ENCODE measurements at regions not wholly inside any gene's neighbourhood (a gene's known extent, or its start where the extent isn't known, plus 50 kb on each side); places are given as distances from the start of the nearest gene placed in this dataset.
"Not testable (repeated sequence)": the region's sequence is repeated elsewhere in the genome, so short reads cannot be mapped to it uniquely, and the experiment has no call there.

DNA sequence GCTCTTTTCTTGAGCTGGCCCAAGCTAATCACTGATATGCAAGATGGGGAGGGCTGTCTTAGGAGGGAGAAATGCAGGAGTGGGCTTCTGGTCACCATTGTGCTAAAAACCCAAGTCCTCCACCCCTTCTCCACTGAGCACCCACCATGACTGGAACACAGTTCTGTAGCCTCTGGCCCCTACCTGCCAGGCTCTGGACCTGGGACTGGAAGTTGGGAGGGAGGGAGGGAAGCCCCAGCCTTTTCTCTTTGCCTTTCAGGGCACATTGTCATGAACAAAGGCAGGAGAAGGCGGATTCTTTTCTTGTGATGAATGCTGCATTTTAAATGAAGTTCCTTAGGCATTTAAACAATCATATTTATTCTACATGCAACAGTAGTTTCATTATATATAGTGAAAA is 559.1 kb upstream of the TRPC7 start:
- no peak for DNase-seq

DNA sequence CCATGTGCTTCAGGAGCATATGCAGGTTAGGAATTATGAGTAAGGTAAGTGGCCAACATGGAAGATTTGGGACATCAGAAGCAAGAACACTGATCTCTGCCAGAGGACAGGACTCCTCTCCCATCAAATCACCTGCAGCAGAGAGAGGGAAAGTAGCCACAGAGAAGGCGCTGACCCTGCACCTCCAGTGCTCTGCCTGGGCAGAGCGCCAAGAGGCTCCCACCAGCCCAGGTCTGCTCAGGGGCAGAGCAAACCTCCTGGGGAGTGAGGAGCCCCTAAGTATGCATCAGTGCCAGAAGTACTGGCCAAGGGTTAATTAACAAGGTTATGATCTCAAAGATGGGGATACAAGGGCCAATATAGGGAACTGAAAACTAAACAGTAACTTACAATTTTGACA is 545.3 kb upstream of the TRPC7 start:
- DNase-seq, result no peak

DNA sequence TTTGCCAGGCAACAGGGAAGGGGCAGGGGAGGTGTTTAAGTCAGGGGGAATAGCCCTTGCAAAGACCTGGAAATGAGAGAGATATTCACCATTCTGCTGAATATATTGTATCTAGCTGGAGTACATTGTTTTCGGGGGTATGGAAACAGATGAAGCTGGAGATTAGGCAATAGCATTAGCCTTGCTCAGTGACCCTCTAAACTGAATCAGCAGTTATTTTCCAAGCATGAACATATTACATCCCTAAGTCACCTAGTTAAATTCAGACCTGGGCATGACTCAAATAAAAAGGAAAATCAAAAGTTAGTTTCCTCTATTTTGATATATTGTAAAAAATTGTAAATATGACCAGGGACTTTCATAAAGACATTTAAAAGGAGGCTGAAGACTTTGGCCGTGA is 544.6 kb upstream of the TRPC7 start:
- no peak for DNase-seq

DNA sequence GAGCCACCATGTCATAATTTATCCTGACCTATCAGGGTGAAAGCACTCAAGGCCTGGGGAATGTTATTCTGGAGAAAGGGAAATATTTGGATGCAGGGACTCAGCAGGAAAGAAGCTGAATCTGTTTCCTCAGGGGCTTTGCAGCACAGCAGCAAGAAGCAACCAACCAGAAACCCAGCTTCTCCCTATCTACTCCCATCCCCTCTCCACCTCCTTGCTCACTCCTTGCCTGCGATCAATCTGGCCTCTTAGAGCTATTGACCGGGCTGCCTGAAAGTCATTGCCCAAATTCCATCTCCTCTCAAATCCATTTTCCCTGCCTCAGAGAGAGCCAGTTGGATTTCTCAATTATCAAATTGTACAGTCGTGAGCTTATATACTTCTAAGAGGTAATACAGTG is 542.0 kb upstream of the TRPC7 start:
- no peak for DNase-seq

- no peak for DNase-seq
Observed at GRCh38 chr5:136906545-136906944, 541.2 kb upstream of the TRPC7 start.

- DNase-seq, result no peak
Observed at GRCh38 chr5:136905571-136905970, 540.2 kb upstream of the TRPC7 start.

DNA sequence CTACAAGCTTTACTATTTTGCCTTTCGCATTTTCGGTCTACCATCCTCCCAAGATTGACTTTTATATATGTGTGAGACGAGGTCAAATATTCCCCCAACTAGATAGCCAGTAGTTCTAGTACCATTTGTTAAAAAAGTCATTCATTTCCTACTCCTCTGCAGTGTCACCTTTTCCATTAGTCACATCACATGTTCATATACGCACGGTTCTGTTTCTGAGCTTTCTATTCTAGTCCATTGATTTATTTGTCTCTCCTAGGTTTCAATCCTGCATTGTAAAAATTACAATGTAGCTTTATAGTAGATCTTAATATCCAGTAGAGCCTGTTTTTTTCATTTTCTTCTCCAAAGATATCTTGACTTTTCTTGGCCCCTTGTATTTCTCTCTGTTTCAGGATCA is 528.7 kb upstream of the TRPC7 start:
- DNase-seq, result no peak

DNA sequence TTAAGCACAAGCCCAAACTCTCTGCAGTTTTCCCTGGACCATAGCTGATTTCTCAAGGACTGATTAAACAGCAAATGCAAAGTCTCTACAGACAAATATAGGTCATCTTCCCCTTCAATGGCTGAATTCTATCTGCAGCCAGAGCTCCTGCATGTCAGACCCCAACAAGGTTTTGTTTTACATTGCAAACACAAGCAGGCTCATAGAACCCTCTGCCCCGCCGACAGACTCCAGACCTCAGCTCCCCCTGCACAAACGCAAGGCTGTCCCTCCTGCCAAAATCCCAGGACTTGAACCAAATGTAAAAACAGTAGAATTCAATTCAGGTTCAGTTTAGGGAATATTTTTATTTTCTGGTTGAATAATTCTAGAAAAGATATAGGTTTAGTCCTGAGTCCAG is 526.7 kb upstream of the TRPC7 start:
- no peak for DNase-seq

- DNase-seq, result no peak
Observed at GRCh38 chr5:136891175-136891972, 526.0 kb upstream of the TRPC7 start.

GRCh38 chr5:136890431-136891148 is 525.2 kb upstream of the TRPC7 start:
- no peak for DNase-seq

GRCh38 chr5:136886608-136887007 is 521.3 kb upstream of the TRPC7 start:
- no peak for DNase-seq

DNA sequence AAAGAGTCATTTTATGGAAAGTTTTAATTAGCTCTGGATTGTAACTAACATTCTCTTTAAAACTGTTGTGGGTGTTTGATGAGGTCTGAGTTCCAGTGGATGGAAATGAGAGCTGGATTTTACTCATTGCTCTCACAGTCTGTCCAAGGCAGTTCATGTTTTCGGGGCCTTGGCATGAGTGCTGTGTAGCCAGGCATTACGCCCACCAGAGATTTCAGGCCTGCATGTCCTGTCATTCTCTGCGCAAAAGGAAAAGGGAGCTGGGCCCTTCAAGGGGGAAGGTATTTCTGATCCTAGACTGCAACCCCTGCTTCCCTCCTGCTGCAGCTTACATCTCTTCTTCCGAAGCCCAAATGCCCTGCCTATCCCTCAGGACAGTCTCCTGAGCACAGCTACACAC is 499.6 kb upstream of the TRPC7 start:
- no peak for DNase-seq

DNA sequence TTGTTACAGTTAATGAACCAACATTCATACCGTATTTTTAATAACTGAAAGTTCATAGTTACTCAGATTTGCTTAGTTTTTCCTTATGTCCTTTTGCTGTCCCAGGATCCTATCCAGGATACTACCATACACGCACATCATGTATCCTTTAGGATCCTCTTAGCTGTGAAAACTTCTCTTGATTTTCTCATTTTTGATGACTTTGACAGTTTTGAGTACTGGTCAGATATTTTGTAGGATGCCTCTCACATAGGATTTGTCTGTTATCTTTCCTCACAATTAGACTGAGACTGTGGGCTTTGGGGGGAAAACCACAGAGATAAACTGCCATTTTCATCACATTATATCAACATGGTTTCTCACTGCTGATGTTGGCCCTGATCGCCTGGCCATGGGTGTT is 491.3 kb upstream of the TRPC7 start:
- DNase-seq, result no peak

DNA sequence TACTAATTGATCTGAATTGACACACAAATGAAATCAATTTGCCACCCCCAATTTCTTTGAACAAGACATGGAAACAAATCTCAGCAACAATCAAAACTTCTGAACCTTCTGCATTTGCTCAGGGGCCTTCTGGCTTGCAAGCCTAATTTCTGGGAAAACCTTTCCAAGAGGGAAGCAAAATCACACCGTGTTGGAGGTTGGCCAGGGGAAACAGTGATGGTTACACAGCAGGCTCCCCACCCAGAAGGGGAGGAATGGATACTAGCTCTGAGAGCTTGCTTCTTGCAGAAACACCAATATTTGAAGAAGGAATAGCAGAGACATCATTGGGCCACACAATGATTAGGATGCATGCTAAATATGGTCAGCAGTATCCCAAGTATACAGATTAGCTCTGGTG is 488.6 kb upstream of the TRPC7 start:
- no peak for DNase-seq

GRCh38 chr5:136840601-136841000 is 475.3 kb upstream of the TRPC7 start:
- DNase-seq, result no peak

DNA sequence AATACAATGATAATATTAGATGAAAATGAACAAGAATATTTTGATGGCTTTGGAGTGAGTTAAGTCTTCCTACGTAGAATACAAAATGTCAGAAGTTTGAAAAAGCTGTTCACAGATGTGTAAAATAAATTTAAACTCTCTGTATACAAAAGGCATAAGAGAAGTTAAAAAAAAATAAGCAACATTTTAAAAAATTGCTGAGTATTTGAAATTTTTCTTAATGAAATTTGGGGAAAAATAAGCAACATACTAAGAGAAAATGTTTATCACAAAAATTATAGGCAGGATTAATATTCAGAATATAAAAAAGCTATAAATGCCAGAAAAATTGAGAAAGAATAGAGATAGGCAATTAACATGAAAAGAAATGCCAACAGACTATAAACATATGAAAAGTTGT is 470.7 kb upstream of the TRPC7 start:
- DNase-seq, result no peak

DNA sequence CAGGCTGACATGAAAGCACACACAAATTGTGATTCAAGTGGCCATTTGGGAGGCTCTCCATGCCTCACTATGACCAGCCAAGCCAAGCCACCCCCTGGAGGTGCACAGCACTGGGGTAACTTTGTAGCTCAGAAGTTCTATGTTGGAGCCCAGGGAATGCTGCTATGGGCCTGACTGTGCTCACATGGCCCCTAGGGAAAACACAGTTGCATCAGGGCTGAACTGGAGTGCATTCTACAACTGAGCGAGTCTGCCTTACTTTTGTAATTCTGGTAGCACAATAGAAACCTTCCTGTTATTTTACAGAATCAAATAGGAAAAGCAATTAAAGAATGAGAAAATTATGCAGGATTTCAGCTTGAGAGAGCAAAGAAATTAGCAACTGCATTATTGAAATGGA is 455.5 kb upstream of the TRPC7 start:
- no peak for DNase-seq

GRCh38 chr5:136819526-136820302 is 454.4 kb upstream of the TRPC7 start:
- no peak for DNase-seq

- no peak for DNase-seq
Observed at GRCh38 chr5:136816327-136816726, 451.0 kb upstream of the TRPC7 start.

DNA sequence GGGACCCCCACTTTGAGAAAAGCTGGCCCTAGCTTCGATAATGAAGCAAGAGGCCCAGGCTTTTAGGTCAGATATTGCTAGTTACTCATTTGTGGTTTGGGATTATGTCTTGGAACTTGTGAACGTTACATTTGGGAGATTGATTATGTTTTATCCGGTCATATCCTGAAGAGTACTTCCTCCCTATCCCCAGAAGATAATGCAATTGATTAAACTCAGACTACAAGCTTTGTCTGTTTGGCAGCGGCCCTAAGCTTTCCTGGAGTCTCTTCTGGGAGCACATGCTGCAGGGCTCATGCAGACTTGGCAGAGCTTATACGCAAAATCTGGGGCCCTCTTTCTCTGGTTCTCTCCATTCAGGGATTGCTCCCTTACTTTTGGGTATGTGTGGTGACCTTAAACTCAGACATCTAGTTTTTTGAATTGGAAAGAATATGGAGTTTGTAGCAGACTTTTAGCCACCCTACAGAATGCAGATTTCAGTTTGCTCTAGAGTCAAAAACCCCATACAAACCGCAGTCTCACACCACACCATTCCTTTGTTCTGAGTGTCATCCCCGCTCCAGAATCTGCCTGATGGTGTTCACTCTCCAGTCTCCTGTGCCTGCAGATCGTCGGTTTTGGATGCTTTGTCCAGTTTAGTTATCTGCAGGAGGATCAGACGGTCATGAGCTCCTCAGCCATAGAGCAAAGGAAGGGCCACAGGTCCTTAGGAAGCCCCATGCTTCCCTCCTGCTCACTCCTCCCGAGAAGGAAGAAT is 449.5 kb upstream of the TRPC7 start:
- DNase-seq, result no peak

DNA sequence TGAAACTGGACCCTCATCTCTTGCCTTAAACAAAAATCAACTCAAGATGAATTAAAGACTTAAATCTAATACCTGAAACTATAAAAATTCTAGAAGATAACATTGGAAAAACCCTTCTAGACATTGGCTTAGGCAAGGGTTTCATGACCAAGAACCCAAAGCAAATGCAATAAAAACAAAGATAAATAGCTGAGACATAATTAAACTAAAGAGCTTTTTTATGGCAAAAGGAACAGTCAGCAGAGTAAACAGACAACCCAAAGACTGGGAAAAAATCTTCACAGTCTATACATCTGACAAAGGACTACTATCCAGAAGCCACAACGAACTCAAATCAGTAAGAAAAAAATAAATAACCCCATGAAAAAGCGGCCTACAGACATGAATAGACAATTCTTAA is 446.9 kb upstream of the TRPC7 start:
- not testable (repeated sequence) for DNase-seq

- DNase-seq, result peak in 1 of 2 experiments; percentile 46
Observed at GRCh38 chr5:136811551-136811950, 446.2 kb upstream of the TRPC7 start.

- DNase-seq, result no peak
Observed at GRCh38 chr5:136811086-136811485, 445.7 kb upstream of the TRPC7 start.

All from SW 1271 (cell line).